Dedifferentiated amniotic fluid mesenchymal stem cell (primary cell): ENCODE measurements at regions not wholly inside any gene's neighbourhood (a gene's known extent, or its start where the extent isn't known, plus 50 kb on each side); places are given as distances from the start of the nearest gene placed in this dataset.
"Not testable (repeated sequence)": the region's sequence is repeated elsewhere in the genome, so short reads cannot be mapped to it uniquely, and the experiment has no call there.

Experiments
- DNase-seq: peaks from one replicate; pipeline ENCODE4 v3.0.0-alpha.2; 2016; ENCODE audit errors: extremely low spot score

DNA sequence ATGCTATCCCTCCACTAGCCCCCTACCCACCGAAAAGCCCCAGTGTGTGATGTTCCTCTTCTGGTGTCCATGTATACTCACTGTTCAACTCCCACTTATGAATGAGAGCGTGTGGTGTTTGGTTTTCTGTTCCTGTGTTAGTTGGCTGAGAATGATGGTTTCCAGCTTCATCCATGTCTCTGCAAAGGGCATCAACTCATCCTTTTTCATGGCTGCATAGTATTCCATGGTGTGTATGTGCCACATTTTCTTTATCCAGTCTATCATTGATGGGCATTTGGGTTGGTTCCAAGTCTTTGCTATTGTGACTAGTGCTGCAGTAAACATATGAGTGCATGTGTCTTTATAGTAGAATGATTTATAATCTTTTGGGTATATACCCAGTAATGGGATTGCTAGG, 599.3 kb upstream of the B3GAT1 start:
- not testable (repeated sequence) for DNase-seq

DNA sequence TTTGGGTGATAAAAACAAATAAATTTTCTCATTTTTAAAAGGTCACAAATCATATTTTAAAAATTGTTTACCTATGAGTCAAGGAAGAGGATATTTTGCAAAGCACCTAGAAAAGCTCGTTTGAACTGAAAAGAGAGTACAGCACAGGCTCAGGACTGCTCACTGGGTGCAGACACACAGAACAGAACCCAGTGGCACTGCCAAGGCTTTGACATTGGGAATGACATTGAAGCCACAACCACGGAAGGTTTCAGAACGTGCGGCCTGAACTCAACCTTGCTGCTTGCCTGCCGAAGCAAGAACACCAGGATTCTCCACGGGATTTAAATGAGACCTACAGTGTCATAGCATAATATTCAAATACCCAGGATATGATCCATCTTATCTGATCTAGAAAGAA, 597.1 kb upstream of the B3GAT1 start:
- no peak for DNase-seq

- no peak for DNase-seq
Measured at GRCh38 chr11:135008412-135008811, 596.4 kb upstream of the B3GAT1 start.

GRCh38 chr11:135008001-135008405, 596.0 kb upstream of the B3GAT1 start:
- DNase-seq = no peak

GRCh38 chr11:135006800-135007199, 594.8 kb upstream of the B3GAT1 start:
- DNase-seq = no peak

GRCh38 chr11:135004495-135004894, 592.5 kb upstream of the B3GAT1 start:
- no peak for DNase-seq

DNA sequence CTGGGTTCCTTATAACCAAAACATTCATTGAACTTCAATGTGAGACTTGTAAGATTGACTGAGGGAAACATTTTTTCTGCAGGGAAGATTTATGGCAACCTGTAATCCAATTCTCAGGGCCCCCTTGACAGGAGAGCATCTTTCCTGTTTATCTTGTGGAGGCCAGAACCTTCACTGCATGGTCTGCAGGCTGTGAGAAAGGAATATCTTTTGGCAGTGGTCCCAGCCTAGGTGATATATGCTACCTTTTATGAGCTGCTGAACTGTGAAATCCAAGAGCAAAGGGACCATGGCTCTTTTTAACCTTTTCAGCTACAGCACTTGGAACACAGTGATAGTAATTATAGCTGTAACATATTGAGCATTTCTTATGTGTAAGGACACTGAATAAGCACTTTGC, 590.2 kb upstream of the B3GAT1 start:
- DNase-seq = no peak

GRCh38 chr11:135001581-135001980, 589.5 kb upstream of the B3GAT1 start:
- DNase-seq = no peak

DNA sequence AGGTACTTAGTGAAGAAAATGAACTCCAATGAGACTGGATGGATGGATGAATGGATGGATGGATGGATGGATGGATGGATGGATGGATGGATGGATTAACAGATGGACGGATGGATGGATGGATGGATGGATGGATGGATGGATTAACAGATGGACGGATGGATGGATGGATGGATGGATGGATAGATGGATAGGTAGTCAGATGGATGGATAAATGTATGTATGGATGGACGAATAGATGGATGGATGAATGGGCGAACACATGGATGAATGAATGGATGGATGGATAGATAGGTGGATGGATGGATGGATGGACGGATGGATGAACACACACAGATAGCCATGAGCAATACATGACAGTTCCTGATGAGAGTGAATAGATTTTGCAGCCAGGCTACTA, 589.0 kb upstream of the B3GAT1 start:
- DNase-seq = not testable (repeated sequence)

DNA sequence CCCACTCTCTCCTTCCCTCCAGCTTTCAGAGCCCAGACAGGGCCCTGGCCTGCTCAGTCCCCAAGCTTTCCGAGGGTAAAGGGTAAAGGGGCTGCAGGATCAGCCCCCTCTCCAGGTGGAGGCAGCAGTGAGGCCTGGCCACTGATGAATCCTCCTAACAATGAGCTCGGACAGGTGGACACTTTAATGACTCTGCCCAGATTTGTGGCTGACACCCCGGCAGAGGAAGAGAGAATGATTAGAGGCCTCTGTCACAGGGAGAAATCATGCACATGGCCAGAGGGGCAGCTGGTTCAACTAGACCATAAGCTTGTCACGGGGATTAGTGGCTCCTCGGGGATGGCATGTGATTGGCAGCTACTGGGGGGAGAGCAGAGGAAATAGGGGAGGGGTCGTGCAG, 587.5 kb upstream of the B3GAT1 start:
- DNase-seq = no peak

DNA sequence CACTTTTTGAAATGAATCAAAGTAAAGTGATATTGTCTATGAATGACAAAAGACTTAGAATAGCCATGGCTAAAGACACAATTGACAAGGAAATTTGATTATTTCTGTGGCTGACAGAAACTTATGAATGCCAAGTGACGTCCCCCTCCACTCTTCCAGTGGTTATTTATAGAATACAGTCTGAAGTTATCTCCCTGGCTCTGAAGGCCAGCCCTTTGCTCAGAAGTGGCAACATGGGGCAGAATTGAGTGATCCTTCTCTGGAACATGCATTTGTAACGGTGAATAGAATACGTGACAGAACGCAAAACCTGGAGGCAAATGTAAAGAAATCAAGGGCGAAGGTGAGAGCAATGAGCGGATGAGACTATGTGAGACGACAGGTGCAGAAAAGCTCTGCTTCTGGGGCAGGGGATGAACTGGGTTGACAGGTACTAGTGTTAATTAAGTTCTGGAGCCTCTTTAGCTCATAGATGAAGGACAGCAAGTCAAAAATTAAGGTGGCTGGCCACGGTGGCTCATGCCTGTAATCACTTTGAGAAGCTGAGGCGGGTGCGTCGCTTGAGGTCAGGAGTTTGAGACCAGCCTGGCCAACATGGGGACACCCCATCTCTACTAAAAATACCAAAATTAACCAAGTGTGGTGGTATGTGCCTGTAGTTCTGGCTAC, 585.7 kb upstream of the B3GAT1 start:
- DNase-seq = no peak

DNA sequence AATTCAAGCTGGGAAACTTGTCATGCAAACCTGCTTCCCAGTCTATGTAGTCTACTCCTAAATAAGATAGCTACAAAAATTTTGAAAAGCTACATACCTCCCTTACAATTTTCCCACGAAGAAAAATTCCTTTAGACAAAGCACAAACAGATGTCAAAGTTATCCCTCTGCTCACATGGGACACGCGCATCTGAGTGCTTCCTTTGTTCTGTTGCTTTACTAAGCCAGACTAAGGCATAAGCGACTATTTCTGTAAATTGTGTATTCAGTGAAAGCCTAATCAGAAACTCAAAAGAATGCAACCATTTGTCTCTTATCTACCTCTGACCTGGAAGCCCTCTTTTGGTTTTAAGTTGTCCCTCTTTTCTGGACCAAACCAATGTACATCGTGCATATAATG, 583.7 kb upstream of the B3GAT1 start:
- DNase-seq = no peak

DNA sequence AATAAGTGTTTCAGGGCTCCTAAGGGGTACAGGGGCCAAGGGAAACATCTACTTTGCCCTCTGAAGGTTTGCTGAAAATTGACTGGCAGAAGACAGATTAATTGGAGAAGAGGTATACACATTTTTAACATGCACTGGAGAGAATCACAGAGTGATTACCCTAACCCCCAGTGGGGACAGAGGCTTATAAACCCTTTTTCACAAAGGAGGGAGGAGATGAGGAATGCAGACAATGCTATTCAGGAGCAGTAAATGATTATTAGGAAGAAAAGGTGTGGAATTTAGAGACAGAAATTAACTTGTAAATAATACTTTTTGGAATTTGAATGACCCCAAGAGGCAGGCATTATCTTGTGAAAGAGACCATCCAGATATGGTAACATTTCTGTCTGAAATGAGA, 582.4 kb upstream of the B3GAT1 start:
- no peak for DNase-seq

DNA sequence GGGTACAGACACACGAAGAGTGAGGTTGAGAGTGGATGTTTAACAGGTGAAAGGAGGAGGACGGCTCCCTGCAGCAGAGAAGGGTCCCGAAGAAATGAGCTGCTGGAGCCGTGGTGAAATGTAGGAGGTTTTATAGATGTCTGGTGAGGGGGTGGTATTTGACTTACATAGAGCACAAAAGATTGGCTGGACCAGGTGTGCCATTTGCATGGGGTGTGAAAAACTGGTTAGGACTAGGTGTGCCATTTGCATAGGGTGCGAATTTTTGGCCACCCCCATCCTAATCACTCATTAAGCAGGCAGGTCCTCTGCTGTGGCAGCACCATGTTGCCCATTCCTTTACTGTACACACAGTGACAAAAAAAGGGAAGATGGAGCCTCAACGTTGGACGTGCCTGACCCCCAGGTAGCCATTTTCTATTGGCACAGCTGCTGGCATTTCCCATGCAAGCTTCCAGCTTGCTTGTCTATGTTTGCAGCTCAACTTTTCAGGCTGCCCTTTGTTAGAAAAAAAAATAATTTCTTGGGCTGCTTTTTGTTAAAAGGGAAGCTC, 581.7 kb upstream of the B3GAT1 start:
- no peak for DNase-seq

GRCh38 chr11:134992981-134993380, 580.9 kb upstream of the B3GAT1 start:
- no peak for DNase-seq

GRCh38 chr11:134988495-134988894, 576.5 kb upstream of the B3GAT1 start:
- no peak for DNase-seq

DNA sequence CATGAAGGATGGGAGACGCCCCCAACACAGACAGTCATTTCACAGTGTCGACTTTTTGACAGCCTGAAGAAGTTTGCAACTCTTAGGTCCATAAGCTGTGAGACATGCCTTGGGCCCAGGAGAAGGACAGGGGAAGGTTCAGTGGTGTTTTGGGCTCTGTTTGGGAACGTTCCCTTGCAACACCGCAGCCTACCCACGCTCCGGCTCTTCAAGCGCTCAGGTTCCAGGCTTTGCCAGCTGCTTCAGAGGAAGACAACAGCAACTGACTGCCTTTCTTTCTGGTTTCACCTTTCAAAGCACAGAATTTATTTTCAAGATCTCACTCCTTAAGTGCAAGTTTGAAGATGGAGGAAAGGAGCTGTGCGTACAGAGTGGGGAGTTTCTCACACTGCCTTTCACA, 575.8 kb upstream of the B3GAT1 start:
- DNase-seq = no peak

- no peak for DNase-seq
Measured at GRCh38 chr11:134987223-134987768, 575.3 kb upstream of the B3GAT1 start.

GRCh38 chr11:134984421-134984820, 572.4 kb upstream of the B3GAT1 start:
- DNase-seq = no peak

GRCh38 chr11:134982432-134982831, 570.4 kb upstream of the B3GAT1 start:
- not testable (repeated sequence) for DNase-seq

- no peak for DNase-seq
Measured at GRCh38 chr11:134981835-134982234, 569.8 kb upstream of the B3GAT1 start.

- no peak for DNase-seq
Measured at GRCh38 chr11:134980819-134981710, 569.0 kb upstream of the B3GAT1 start.

- DNase-seq = not testable (repeated sequence)
Measured at GRCh38 chr11:134979089-134979457, 567.0 kb upstream of the B3GAT1 start.
